ENCODE measurements at regions not wholly inside any gene's neighbourhood (a gene's known extent, or its start where the extent isn't known, plus 50 kb on each side); places are given as distances from the start of the nearest gene placed in this dataset.

DNA sequence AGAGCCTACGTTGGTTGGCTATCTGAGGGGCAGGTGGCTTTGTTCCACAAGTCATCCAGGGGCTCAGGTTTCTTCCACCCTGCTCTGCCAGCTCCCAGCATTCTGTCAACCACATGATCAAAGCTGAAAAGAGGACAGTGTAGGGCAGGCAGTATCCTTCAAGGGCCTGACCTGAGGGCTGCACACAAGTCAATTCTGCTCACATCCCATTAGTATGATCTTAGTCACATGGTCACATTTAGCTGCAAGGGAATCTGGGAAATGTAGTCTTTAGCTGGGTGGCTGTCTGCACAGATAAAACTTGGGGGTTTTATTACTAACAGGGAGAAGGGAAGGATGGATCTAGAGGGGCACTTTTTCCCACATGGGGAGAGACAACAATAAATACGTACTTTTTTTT lies 97.3 kb downstream of the SALL1 start:
- Histone ChIP-seq H3K4me1 (no peaks in the 10 kb centered on the region), H3K9me3 (no peaks in the 10 kb centered on the region), H3K4me3 (no peak overlapping the region), H3K27me3 (no peaks in the 10 kb centered on the region), H3K27ac (no peak overlapping the region), H3K36me3 (no peaks in the 10 kb centered on the region)
- DNase-seq (ENCODE audit: low spot score in 2 of 2) = no peak
- 80 to 81% methylated on average over 2 of the region's 2 CpGs for whole genome bisulfite sequencing, 2 donors
- TF ChIP-seq, protein P1, sequence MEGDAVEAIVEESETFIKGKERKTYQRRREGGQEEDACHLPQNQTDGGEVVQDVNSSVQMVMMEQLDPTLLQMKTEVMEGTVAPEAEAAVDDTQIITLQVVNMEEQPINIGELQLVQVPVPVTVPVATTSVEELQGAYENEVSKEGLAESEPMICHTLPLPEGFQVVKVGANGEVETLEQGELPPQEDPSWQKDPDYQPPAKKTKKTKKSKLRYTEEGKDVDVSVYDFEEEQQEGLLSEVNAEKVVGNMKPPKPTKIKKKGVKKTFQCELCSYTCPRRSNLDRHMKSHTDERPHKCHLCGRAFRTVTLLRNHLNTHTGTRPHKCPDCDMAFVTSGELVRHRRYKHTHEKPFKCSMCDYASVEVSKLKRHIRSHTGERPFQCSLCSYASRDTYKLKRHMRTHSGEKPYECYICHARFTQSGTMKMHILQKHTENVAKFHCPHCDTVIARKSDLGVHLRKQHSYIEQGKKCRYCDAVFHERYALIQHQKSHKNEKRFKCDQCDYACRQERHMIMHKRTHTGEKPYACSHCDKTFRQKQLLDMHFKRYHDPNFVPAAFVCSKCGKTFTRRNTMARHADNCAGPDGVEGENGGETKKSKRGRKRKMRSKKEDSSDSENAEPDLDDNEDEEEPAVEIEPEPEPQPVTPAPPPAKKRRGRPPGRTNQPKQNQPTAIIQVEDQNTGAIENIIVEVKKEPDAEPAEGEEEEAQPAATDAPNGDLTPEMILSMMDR (IDR thresholded peaks at IDR 0.05) = no peak
- TF ChIP-seq POLR2A (IDR thresholded peaks at IDR 0.05) = no peak
- TF ChIP-seq EP300 (IDR thresholded peaks at IDR 0.05) = no peak

DNA sequence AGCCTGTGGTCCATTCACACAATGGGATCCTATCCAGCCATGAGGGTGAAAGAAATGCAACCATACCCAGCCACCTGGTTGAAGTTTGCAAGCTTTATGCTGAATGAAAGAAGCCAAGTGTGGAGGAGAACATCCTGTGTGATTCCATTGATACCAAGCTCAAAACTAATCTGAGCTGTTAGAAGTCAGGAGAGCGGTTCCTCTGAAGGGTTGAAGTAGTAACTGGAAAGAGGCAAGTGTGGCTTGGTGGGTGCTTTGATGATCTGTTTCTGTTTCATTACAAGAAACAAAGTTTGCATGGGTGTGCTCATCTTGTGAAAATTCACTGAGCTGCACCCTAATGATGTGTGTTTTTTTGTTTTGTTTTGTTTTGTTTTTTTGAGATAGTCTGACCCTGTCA lies 99.4 kb downstream of the SALL1 start:
- no peaks in the 10 kb centered on the region for H3K27me3 ChIP-seq
- H3K4me1 ChIP-seq = no peaks in the 10 kb centered on the region
- no peaks in the 10 kb centered on the region for H3K36me3 ChIP-seq
- no peaks in the 10 kb centered on the region for H3K9me3 ChIP-seq
- no peak overlapping the region for H3K27ac ChIP-seq
- TF ChIP-seq, protein P1 (IDR thresholded peaks at IDR 0.05) = no peak
- TF ChIP-seq EP300 (IDR thresholded peaks at IDR 0.05) (no peak), POLR2A (IDR thresholded peaks at IDR 0.05) (no peak)
- 80 to 95% methylated on average over 1 of the region's 1 CpG for WGBS, 2 donors
- no peak for DNase-seq (ENCODE audit: low spot score in 2 of 2)
- H3K4me3 ChIP-seq = no peak overlapping the region

GRCh38 chr16:51050377-51050706 lies 100.7 kb downstream of the SALL1 start:
- TF ChIP-seq POLR2A (IDR thresholded peaks at IDR 0.05) = no peak
- TF ChIP-seq EP300 (IDR thresholded peaks at IDR 0.05) = no peak
- no peak for DNase-seq (ENCODE audit: low spot score in 2 of 2)
- no peaks in the 10 kb centered on the region for H3K9me3 ChIP-seq
- no peak overlapping the region for H3K4me3 ChIP-seq
- H3K27me3 ChIP-seq = no peaks in the 10 kb centered on the region
- no peaks in the 10 kb centered on the region for H3K4me1 ChIP-seq
- H3K36me3 ChIP-seq = no peaks in the 10 kb centered on the region
- no peak overlapping the region for H3K27ac ChIP-seq
- WGBS, 2 donors = 64 to 69% methylated on average over 4 of the region's 4 CpGs

DNA sequence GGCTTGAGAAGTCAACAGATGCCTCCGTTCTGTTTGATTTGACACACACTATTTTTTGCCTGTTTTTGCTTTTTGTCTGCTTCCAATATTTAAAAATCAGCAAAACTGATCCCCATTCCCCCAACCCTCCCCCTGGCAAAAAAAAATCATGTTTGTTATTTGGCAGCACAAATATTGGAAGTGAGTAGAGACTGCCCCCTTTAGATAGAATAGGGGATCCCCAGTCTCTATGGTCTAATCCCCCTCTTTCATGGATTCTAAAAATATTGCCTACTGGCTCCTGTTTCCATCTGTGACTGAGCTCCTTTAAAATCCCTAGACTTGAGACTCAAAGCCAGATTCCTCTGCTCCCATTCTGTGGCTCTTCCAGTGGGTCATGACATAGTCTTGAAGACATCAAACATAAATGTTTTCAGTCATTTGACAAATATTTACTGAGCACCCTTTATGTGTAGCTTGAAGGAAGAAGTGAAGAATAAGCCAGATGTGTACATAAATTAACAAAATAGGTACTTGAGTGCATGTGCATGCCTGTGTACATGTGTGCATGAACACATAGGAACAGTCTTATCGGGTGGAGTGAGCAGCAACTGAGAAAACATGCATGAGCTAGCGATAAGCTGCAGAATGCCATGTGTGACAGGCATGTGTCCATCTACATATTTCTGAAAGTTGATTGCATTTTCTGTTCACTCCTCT lies 101.2 kb downstream of the SALL1 start:
- Histone ChIP-seq H3K36me3 (no peaks in the 10 kb centered on the region), H3K27ac (no peak overlapping the region), H3K27me3 (no peaks in the 10 kb centered on the region), H3K4me1 (no peaks in the 10 kb centered on the region), H3K9me3 (no peaks in the 10 kb centered on the region), H3K4me3 (no peak overlapping the region)
- 84 to 94% methylated on average over 3 of the region's 3 CpGs for WGBS, 2 donors
- no peak for DNase-seq (ENCODE audit: low spot score in 2 of 2)
- TF ChIP-seq, protein P1 (IDR thresholded peaks at IDR 0.05) = no peak
- no peak for TF ChIP-seq EP300 (IDR thresholded peaks at IDR 0.05)
- TF ChIP-seq POLR2A (IDR thresholded peaks at IDR 0.05) = no peak

- H3K36me3 ChIP-seq = no peaks in the 10 kb centered on the region
These were observed 101.8 kb downstream of the SALL1 start for GRCh38 chr16:51049276-51049675.

More at GRCh38 chr16:51049276-51049675, 101.8 kb downstream of the SALL1 start:
- Histone ChIP-seq H3K4me1 (no peaks in the 10 kb centered on the region), H3K4me3 (no peak overlapping the region), H3K27me3 (no peaks in the 10 kb centered on the region), H3K9me3 (no peaks in the 10 kb centered on the region), H3K27ac (no peak overlapping the region)
- 81 to 87% methylated on average over 6 of the region's 6 CpGs for WGBS, 2 donors
- TF ChIP-seq, protein P1 (IDR thresholded peaks at IDR 0.05) = no peak
- no peak for TF ChIP-seq EP300 (IDR thresholded peaks at IDR 0.05)
- no peak for TF ChIP-seq POLR2A (IDR thresholded peaks at IDR 0.05)
- DNase-seq (ENCODE audit: low spot score in 2 of 2) = no peak

All from tibial nerve (tissue), 4 donors.